K562 (cell line): ENCODE measurements at regions not wholly inside any gene's neighbourhood (a gene's known extent, or its start where the extent isn't known, plus 50 kb on each side); places are given as distances from the start of the nearest gene placed in this dataset.
A peak's percentile ranks its signal among the peaks of the same experiment; 100 is the strongest.

Experiments
- ATAC-seq: fragments of 200-7000 bp; cut with Tn5 transposase; 3 replicates; pipeline ENCODE4 v1.9.1; 2020; ENCODE audit warnings: moderate library complexity
- BruUV-seq: library from RNA; stranded (reverse); fragments of 400-500 nt; replicated peaks from 2 replicates; lab custom pipeline; 2021; lab: Mats Ljungman, UMichigan
- CTCF ChIA-PET: fragments of 300-600 bp; formaldehyde crosslinking; extraction: SDS; loops from one replicate; lab custom pipeline; 2021; ENCODE audit warnings: low intra/inter-chr PET ratio; lab: Yijun Ruan, JAX
- POLR2A ChIA-PET: fragments of 300-600, 350-650 bp; sonication (Branson Sonifier 250); formaldehyde crosslinking; extraction: SDS; loops from one replicate; lab custom pipeline; 2021; ENCODE audit warnings: antibody characterized with exemption, inconsistent platforms; lab: Yijun Ruan, JAX
- DNase-seq, 4 experiments: peaks; one replicate each; pipeline versions ENCODE4 v3.0.0 to v3.0.0-alpha.2; 2011 to 2018; ENCODE audit warnings: low spot score in 3 of 4, mixed read lengths in 3 of 4; ENCODE audit errors: extremely low read depth in 1 of 4
- FAIRE-seq: peaks from 2 replicates; lab custom pipeline; 2011; peaks lifted over from hg19 to GRCh38; lab: Jason Lieb, UNC
- H2AFZ ChIP-seq: 2 replicates; pipeline ENCODE4 v1.6.0; 2011; ENCODE audit warnings: low read depth, low read length, control low read depth, inconsistent platforms
- H3K27ac ChIP-seq: fragments of 200-600 bp; 3 replicates; pipeline ENCODE4 v1.8.0; 2011; ENCODE audit warnings: low read depth, mild to moderate bottlenecking, control low read depth, inconsistent platforms, low read length, moderate library complexity, mixed read lengths; ENCODE audit errors: extremely low read depth
- H3K27me3 ChIP-seq, 2 experiments: fragments of 300-600 bp in 1 of 2; 2 replicates in 1 of 2; 3 replicates in 1 of 2; pipeline versions ENCODE4 v1.6.0 to v1.8.0; 2011; ENCODE audit warnings: inconsistent platforms in 2 of 2, low read length in 2 of 2, mild to moderate bottlenecking in 1 of 2, mixed read lengths in 1 of 2, moderate library complexity in 1 of 2; ENCODE audit not compliant: control insufficient read depth in 2 of 2, insufficient read depth in 2 of 2
- H3K36me3 ChIP-seq: fragments of 300-600 bp; 3 replicates; pipeline ENCODE4 v1.8.0; 2011; ENCODE audit warnings: mild to moderate bottlenecking, low read length, inconsistent platforms; ENCODE audit not compliant: control insufficient read depth, insufficient read depth
- H3K4me1 ChIP-seq, 2 experiments: fragments of 200-600 bp in 1 of 2; replicated peaks in 1 of 2; 2 replicates in 1 of 2; 3 replicates in 1 of 2; pipeline versions ENCODE4 v1.5.1 to v1.8.0; 2011; ENCODE audit warnings: inconsistent platforms in 2 of 2, low read length in 2 of 2, mild to moderate bottlenecking in 1 of 2, mixed read lengths in 1 of 2, moderate library complexity in 1 of 2; ENCODE audit not compliant: control insufficient read depth in 2 of 2, insufficient read depth in 2 of 2
- H3K4me2 ChIP-seq: 2 replicates; pipeline ENCODE4 v1.6.1; 2011; ENCODE audit warnings: low read length, control low read depth, inconsistent platforms, mixed read lengths; ENCODE audit not compliant: insufficient read depth
- H3K4me3 ChIP-seq: fragments of 200-600 bp; sonication (generic), shearing (Covaris generic); 2 replicates; pipeline ENCODE4 v1.5.1; 2016; ENCODE audit warnings: control low read depth, inconsistent platforms
- H3K79me2 ChIP-seq: fragments of 200-600 bp; 3 replicates; pipeline ENCODE4 v1.8.0; 2011; ENCODE audit warnings: low read length, inconsistent platforms; ENCODE audit not compliant: control insufficient read depth, insufficient read depth
- H3K9ac ChIP-seq, 2 experiments: 2 replicates each; pipeline versions ENCODE4 v1.6.0 to v1.6.1; 2011; ENCODE audit warnings: low read depth in 2 of 2, low read length in 2 of 2, control low read depth in 1 of 2, inconsistent platforms in 1 of 2, mild to moderate bottlenecking in 1 of 2, mixed read lengths in 1 of 2; ENCODE audit not compliant: insufficient read depth in 1 of 2
- H3K9me1 ChIP-seq: one replicate; pipeline ENCODE4 v1.6.0; 2011; ENCODE audit warnings: inconsistent platforms, mild to moderate bottlenecking, low read length, moderate library complexity; ENCODE audit not compliant: control insufficient read depth, insufficient read depth
- H3K9me3 ChIP-seq: replicated peaks from 2 replicates; pipeline ENCODE4 v1.5.1; 2011; ENCODE audit warnings: low read depth, low read length, inconsistent platforms; ENCODE audit not compliant: control insufficient read depth, insufficient read depth
- H4K20me1 ChIP-seq: replicated peaks from 2 replicates; pipeline ENCODE4 v1.6.1; 2011; ENCODE audit warnings: low read length, inconsistent platforms, mixed read lengths; ENCODE audit not compliant: control insufficient read depth, insufficient read depth
- ARID2 ChIP-seq: fragments of 450-650 bp; IDR thresholded peaks from 2 replicates; pipeline ENCODE4 v1.6.1; 2017; ENCODE audit warnings: antibody characterized with exemption, mild to moderate bottlenecking
- BRCA1 ChIP-seq, 2 experiments: fragments of 450-650 bp in 1 of 2; sonication (generic) in 1 of 2; formaldehyde crosslinking in 1 of 2; IDR thresholded peaks; 2 replicates each; pipeline versions ENCODE4 v1.5.0 to v1.6.1; 2017 to 2020; ENCODE audit warnings: mild to moderate bottlenecking in 1 of 2, missing genetic modification reagents in 1 of 2
- CBFA2T3 ChIP-seq: fragments of 450-650 bp; IDR thresholded peaks from 2 replicates; pipeline ENCODE4 v1.6.1; 2017
- CTCF ChIP-seq, 3 experiments: IDR thresholded peaks in 2 of 3; conservative IDR thresholded peaks in 1 of 3; 2 replicates each; pipeline ENCODE4 v1.5.1; 2011 to 2012; ENCODE audit warnings: low read length in 3 of 3, mild to moderate bottlenecking in 3 of 3, control low read depth in 2 of 3, improper control_type of control experiment in 1 of 3, inconsistent platforms in 1 of 3, low read depth in 1 of 3, mixed read lengths in 1 of 3, moderate library complexity in 1 of 3; ENCODE audit not compliant: insufficient read depth in 2 of 3
- DEAF1 ChIP-seq: fragments of 450-650 bp; formaldehyde crosslinking; IDR thresholded peaks from 2 replicates; pipeline ENCODE4 v1.4.0; 2020; ENCODE audit warnings: mild to moderate bottlenecking, moderate library complexity
- ELK3 ChIP-seq: fragments of 450-650 bp; formaldehyde crosslinking; IDR thresholded peaks from 2 replicates; pipeline ENCODE4 v1.4.0; 2020; ENCODE audit warnings: mild to moderate bottlenecking
- GTF2A2 ChIP-seq: IDR thresholded peaks from 2 replicates; pipeline ENCODE4 v1.6.1; 2016; ENCODE audit warnings: mild to moderate bottlenecking, missing genetic modification characterization, missing compliant biosample characterization
- MTA2 ChIP-seq: fragments of 450-650 bp; IDR thresholded peaks from 2 replicates; pipeline ENCODE4 v1.6.1; 2016; ENCODE audit warnings: low read depth
- NCOA6 ChIP-seq: fragments of 450-650 bp; IDR thresholded peaks from 2 replicates; pipeline ENCODE4 v1.6.1; 2017; ENCODE audit warnings: mild to moderate bottlenecking
- NR4A1 ChIP-seq, 2 experiments: fragments of 250-450 bp in 1 of 2; fragments of 450-650 bp in 1 of 2; sonication (Bioruptor Pico) in 1 of 2; IDR thresholded peaks; 2 replicates each; pipeline versions ENCODE4 v1.4.0 to v1.6.1; 2016 to 2020; ENCODE audit warnings: mild to moderate bottlenecking in 2 of 2, missing compliant biosample characterization in 1 of 2, missing genetic modification characterization in 1 of 2, moderate library complexity in 1 of 2
- RAD21 ChIP-seq, 2 experiments: fragments of 250-450 bp in 1 of 2; fragments of 450-650 bp in 1 of 2; sonication (Bioruptor Pico) in 1 of 2; formaldehyde crosslinking in 1 of 2; IDR thresholded peaks in 1 of 2; conservative IDR thresholded peaks in 1 of 2; 2 replicates each; pipeline versions ENCODE4 v1.4.0 to v1.8.0; 2020 to 2022; ENCODE audit warnings: mild to moderate bottlenecking in 2 of 2, moderate library complexity in 1 of 2
- SMC3 ChIP-seq: conservative IDR thresholded peaks from 2 replicates; pipeline ENCODE4 v1.6.1; 2011; ENCODE audit warnings: low read depth, low read length, improper control_type of control experiment; ENCODE audit not compliant: insufficient read depth
- ZNF316 ChIP-seq: fragments of 450-650 bp; IDR thresholded peaks from 2 replicates; pipeline ENCODE4 v1.6.1; 2016
- WGBS: fragments of 100-300 bp; shearing (Covaris generic); methylation state at CpG from one replicate; pipeline ENCODE4 v1.1.6; 2016; ENCODE audit warnings: low coverage, mixed read lengths; ENCODE audit not compliant: insufficient coverage; ENCODE audit errors: missing lambda C conversion rate; 5-methylcytosine and 5-hydroxymethylcytosine counted together
- in situ Hi-C: fragments of 300-500 bp; cut with MboI; formaldehyde crosslinking; loops from 4 replicates; pipeline ENCODE4 v1.15.0; 2018; ENCODE audit warnings: inconsistent platforms, mixed read lengths
- intact Hi-C: fragments of 100-400 bp; cut with micrococcal nuclease; formaldehyde crosslinking; loops from 2 replicates; pipeline ENCODE4 v1.14.2; 2022

- Histone ChIP-seq H3K27me3 (no peaks in the 10 kb centered on the region), H3K9me1 (no peaks in the 10 kb centered on the region), H3K4me1 (no peaks in the 10 kb centered on the region), H3K27ac (no peak overlapping the region), H3K79me2 (no peaks in the 10 kb centered on the region), H3K4me3 (no peak overlapping the region), H3K4me2 (no peak overlapping the region), H4K20me1 (no peaks in the 10 kb centered on the region; the same call in 1 of the 2 replicates), H3K9me3 (no peaks in the 10 kb centered on the region), H3K9ac (no peak overlapping the region), H2AFZ (no peak overlapping the region), H3K36me3 (no peaks in the 10 kb centered on the region)
- BruUV-seq, result no TSS peak
- ChIA-PET CTCF (interaction anchor here (3.4 kb wide), 1 partner anchor 876 kb away, joined by 27 read pairs; no protein-coding TSS in a partner anchor), POLR2A (no interaction called here)
- peak; percentile 92 for FAIRE-seq
- peak; percentile 73 for ATAC-seq
- WGBS, result 0% methylated on average over 4 of the region's 4 CpGs
- intact Hi-C loops, result loop anchor here (1.0 to 10.0 kb wide), 3 partner anchors 228 to 876 kb away; no protein-coding TSS in a partner anchor
- DNase-seq, result peak; percentile 70 to 80 (median 75)
- in situ Hi-C loops, result loop anchor here (5.0 kb wide), 1 partner anchor 880 kb away; no protein-coding TSS in a partner anchor
- peak; percentile 81 to 89 for TF ChIP-seq RAD21 (CRISPR knock-in tag; conservative IDR thresholded peaks at IDR 0.05 in 1 of 2, IDR thresholded peaks at IDR 0.05 in 1 of 2)
- peak; percentile 79 for TF ChIP-seq ARID2
- TF ChIP-seq BRCA1 (IDR thresholded peaks at IDR 0.05), result no peak
- TF ChIP-seq BRCA1 (CRISPR knock-in tag; IDR thresholded peaks at IDR 0.05), result no peak
- TF ChIP-seq SMC3, result peak; percentile 91
- TF ChIP-seq MTA2, result no peak
- TF ChIP-seq ZNF316, result no peak
- TF ChIP-seq NR4A1 (CRISPR knock-in tag; IDR thresholded peaks at IDR 0.05), result no peak
- no peak for TF ChIP-seq NR4A1 (tag; IDR thresholded peaks at IDR 0.05)
- no peak for TF ChIP-seq GTF2A2
- TF ChIP-seq CBFA2T3, result no peak
- TF ChIP-seq DEAF1 (CRISPR knock-in tag), result peak; percentile 78; the same call in 1 of the 2 replicates
- peak; percentile 82 to 95 (median 84) for TF ChIP-seq CTCF (IDR thresholded peaks at IDR 0.05 in 2 of 3, conservative IDR thresholded peaks at IDR 0.05 in 1 of 3; ENCODE audit: insufficient read depth in 2 of 3, low read depth in 1 of 3, low read length in 3 of 3)
- TF ChIP-seq NCOA6, result no peak
- TF ChIP-seq ELK3 (CRISPR knock-in tag), result no peak
These were observed 274.9 kb upstream of the GALNT17 start for GRCh38 chr7:70856901-70857630.
